Muscle of leg (tissue), 3 donors: ENCODE measurements at regions not wholly inside any gene's neighbourhood (a gene's known extent, or its start where the extent isn't known, plus 50 kb on each side); places are given as distances from the start of the nearest gene placed in this dataset.
A peak's percentile ranks its signal among the peaks of the same experiment; 100 is the strongest.

Source experiments
- DNase-seq: peaks from one replicate; pipeline ENCODE4 v3.0.0; 2013
- H3K27ac ChIP-seq: one replicate; pipeline ENCODE4 v1.5.1; 2013; ENCODE audit warnings: mild to moderate bottlenecking, low read length, control low read depth
- H3K27me3 ChIP-seq: one replicate; pipeline ENCODE4 v1.6.1; 2013; ENCODE audit warnings: low read length; ENCODE audit not compliant: control insufficient read depth, insufficient read depth
- H3K36me3 ChIP-seq: one replicate; pipeline ENCODE4 v1.6.1; 2013; ENCODE audit warnings: low read length; ENCODE audit not compliant: control insufficient read depth, insufficient read depth
- H3K4me1 ChIP-seq: one replicate; pipeline ENCODE4 v1.6.1; 2013; ENCODE audit warnings: low read length; ENCODE audit not compliant: control insufficient read depth, insufficient read depth
- H3K4me3 ChIP-seq: one replicate; pipeline ENCODE4 v1.5.1; 2013; ENCODE audit warnings: low read length, control low read depth
- H3K9me3 ChIP-seq: replicated peaks from 2 replicates; pipeline ENCODE4 v1.6.1; 2013; ENCODE audit warnings: low read depth, low read length; ENCODE audit not compliant: control insufficient read depth
- WGBS: methylation state at CpG from one replicate; pipeline ENCODE4 v1.1.5; 2013; ENCODE audit warnings: missing lambda C conversion rate; ENCODE audit not compliant: insufficient coverage; 5-methylcytosine and 5-hydroxymethylcytosine counted together

DNA sequence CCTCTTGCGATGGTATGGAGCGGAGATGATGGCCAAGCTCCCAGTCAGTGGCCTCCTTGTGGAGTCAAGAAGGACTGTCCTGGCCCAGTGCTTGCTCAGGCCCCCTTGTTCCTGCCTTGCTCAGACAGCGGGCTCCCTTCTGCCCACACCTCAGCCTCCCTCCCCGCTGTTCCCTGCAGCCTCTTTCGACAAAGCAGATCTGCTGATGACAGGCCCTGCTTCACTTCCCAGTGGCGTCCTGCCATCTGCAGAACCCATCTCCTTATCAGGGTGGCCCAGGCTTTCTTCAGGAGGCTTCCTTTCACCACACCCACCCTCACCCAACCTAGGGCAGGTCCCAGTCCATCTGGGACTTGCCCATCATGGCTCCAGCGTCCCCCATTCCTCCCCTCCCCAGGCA, 80.0 kb downstream of the CLDN34 start:
- no peaks in the 10 kb centered on the region for H3K36me3 ChIP-seq
- no peak overlapping the region for H3K4me3 ChIP-seq
- no peak for DNase-seq
- 82% methylated on average over 6 of the region's 7 CpGs for WGBS
- H3K9me3 ChIP-seq: no peaks in the 10 kb centered on the region
- peaks cover 30% of the 10 kb centered on the region for H3K27me3 ChIP-seq
- H3K27ac ChIP-seq: peak overlapping the region; percentile 53
- peaks cover 36% of the 10 kb centered on the region for H3K4me1 ChIP-seq

DNA sequence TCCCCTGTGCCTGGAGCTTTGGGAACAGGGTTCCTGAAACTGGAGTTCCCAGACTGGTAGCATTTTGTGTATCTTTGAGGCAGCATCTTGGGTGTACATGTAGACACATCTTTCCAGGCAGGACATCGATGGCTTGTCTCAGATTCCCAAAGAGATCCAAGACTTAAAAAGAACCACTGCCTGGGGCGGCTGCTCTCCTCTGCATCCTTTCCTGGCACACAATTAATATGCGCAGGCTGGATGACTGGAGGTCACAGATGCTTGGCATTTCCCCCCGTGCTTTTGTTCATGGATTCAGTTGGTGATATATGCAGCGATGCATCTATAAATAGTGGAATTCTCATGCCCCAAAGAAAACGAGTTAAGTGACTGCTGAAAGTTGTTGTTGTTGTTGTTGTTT, 80.5 kb downstream of the CLDN34 start:
- WGBS: 58% methylated on average over 4 of the region's 6 CpGs
- Histone ChIP-seq H3K36me3 (no peaks in the 10 kb centered on the region), H3K9me3 (no peaks in the 10 kb centered on the region), H3K4me1 (peaks cover 36% of the 10 kb centered on the region), H3K27ac (peak overlapping the region; percentile 80), H3K4me3 (no peak overlapping the region), H3K27me3 (peaks cover 31% of the 10 kb centered on the region)
- peak; percentile 26 for DNase-seq

DNA sequence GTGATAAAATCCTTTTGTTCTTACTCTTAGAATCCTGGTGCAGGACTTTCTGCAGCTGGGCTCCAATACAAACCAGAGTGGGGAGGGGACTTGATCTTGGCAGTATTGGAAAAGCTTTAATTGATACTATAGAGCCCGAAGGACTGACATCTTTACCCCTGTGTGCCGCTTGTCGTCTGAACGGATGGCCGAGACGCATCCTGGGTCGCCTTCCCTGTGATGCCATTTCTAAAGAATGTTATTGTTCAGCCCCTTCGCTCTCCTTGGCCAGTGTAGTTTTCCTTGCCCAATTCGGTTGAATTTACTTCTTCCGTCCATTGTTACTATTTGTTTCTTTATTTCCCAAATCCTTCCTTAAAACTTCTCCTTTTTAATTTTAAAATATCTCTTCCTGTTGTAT, 80.9 kb downstream of the CLDN34 start:
- Histone ChIP-seq H3K9me3 (no peaks in the 10 kb centered on the region), H3K27ac (peak overlapping the region; percentile 80), H3K4me1 (peaks cover 40% of the 10 kb centered on the region), H3K4me3 (no peak overlapping the region), H3K27me3 (peaks cover 34% of the 10 kb centered on the region), H3K36me3 (no peaks in the 10 kb centered on the region)
- WGBS: 58% methylated on average over 9 of the region's 10 CpGs
- peak; percentile 42 for DNase-seq

DNA sequence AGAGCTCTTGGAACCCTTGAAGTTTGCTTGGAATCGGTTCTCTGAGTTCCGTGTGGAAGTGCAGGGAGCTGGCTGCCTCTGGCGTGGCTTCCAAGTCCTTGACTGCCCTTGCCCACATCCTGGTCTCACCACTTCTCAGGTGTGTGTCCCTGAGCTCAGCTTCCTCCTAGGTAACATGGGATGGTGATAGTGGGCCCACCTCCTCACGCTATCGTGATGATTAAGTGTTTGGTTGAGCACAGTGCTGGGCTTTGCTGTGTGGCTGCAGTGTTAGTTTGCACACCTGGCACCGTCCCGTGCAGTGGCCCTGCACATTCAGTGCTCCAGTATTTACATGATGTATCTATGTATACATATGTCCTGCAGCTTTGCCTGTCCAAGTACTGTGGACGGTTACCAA, 81.5 kb downstream of the CLDN34 start:
- no peaks in the 10 kb centered on the region for H3K36me3 ChIP-seq
- WGBS: 40% methylated on average over 3 of the region's 8 CpGs
- peaks cover 41% of the 10 kb centered on the region for H3K4me1 ChIP-seq
- H3K27me3 ChIP-seq: peaks cover 34% of the 10 kb centered on the region
- DNase-seq: peak; percentile 49
- peak overlapping the region; percentile 80 for H3K27ac ChIP-seq
- no peaks in the 10 kb centered on the region for H3K9me3 ChIP-seq
- H3K4me3 ChIP-seq: no peak overlapping the region

DNA sequence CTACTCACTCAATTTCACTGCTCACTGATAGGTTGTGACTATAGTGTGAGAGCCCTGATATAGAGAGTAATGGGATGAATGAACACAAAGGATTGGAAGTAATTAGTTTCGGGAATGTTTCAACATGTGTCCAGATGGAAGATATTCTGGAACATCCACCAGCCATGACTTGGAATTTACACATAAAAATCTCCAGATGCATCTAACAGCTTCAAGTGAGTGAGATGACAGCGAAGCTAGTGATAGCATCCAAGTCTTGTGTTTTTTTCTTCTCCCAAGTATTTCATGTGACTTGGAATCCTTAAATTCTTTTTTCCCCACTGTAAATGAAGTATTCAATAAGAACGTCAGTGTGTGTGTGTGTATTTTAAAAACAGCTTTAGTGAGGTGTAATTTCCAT, 82.1 kb downstream of the CLDN34 start:
- peak; percentile 93 for DNase-seq
- H3K27ac ChIP-seq: peak overlapping the region; percentile 80

DNA sequence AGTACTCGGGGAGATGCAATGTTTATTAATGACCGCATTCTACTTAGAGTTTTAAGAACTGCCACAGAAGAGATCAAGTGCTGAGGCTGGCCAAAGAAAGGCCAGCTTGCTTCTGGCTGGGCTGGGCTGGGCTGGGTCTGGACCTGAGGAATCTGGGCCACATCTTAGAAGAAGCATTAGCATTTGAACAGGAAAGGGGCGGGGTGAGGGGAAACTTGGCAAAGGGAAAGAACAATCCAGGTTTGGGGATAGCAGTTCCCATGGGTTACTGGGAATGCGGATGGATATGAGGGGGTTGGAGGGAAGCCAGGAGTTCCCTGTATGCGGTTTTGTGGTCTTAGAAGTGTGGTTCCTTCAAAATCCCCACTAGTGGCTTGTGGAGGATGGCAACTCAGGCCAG, 83.3 kb downstream of the CLDN34 start:
- H3K27ac ChIP-seq: no peak overlapping the region
- H3K27me3 ChIP-seq: peaks cover 35% of the 10 kb centered on the region
- no peak overlapping the region for H3K4me3 ChIP-seq
- H3K4me1 ChIP-seq: peaks cover 36% of the 10 kb centered on the region
- DNase-seq: peak; percentile 53
- peaks cover 5% of the 10 kb centered on the region for H3K9me3 ChIP-seq
- WGBS: 25% methylated on average over 4 of the region's 5 CpGs
- H3K36me3 ChIP-seq: peaks cover 2% of the 10 kb centered on the region

More for the DNA sequence above, 82.1 kb downstream of the CLDN34 start:
- WGBS: no CpG with 5 or more reads among the region's 3 CpGs
- Histone ChIP-seq H3K36me3 (no peaks in the 10 kb centered on the region), H3K27me3 (peaks cover 33% of the 10 kb centered on the region), H3K9me3 (no peaks in the 10 kb centered on the region), H3K4me1 (peaks cover 41% of the 10 kb centered on the region), H3K4me3 (no peak overlapping the region)

DNA sequence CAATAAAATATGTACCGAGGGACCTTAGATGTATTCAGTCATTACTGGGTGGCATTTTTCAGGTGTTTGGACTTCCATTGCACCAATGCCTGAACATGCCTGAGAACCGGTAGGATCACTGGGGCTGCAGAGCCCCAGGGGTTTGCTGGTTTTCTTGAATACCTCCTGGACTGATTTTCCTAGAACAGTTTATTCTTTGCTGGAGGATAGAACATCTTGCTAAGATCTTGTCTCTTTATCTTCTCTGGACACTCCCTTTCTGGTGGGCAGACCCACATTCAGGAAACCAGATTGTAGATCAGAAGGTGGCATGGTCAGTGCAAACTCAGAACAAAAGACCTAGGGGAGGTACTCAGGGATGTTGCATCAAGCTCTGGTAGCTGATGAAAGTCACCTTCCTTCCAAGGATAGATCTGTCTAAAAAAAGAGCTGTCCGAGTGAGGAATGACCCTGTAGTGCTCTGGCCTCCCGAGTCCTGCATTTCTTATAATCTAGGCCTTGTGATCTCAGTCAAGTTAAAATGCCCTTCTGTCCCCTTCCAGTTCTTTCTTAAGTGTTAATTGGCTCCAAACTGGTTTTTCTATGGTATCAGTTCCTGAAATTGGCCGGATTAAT, 84.8 kb downstream of the CLDN34 start:
- 73% methylated on average over 2 of the region's 5 CpGs for WGBS
- Histone ChIP-seq H3K4me3 (no peak overlapping the region), H3K27me3 (peaks cover 36% of the 10 kb centered on the region), H3K27ac (no peak overlapping the region), H3K4me1 (peaks cover 32% of the 10 kb centered on the region), H3K9me3 (peaks cover 9% of the 10 kb centered on the region), H3K36me3 (peaks cover 2% of the 10 kb centered on the region)
- no peak for DNase-seq

DNA sequence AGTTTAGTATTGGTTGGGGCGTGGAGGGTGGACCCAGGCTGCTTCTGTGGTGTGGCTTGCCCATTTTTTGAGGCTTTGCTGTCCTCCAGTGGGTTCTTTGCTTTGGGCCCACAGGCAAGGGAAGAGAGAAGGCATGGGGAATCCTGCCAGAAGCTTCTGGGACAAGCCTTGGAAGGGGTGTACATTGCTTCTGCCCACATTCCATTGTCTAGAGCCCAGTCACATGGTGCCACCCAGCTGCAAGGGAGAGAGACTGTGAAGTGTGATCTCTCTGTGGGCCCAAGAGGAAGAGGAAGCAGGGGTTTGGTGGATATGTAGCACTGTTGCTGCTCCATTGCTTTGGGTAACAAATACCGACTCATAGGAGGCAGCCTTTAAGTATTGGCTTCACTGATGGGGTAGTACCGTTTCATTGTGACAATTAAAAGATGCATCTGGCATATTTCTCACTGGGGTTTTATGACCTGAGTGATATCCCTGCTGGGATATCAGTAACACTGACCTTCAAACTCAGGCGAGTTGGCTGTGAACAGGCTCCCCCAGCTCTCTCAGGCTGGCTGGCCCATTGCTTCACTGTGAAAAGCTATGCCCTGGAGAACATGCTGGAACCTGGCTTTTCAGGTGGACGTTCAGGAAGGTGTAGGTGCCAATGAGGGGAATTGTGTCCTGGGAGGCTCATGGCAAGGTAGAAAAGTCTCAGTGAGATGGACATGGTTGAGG, 85.9 kb downstream of the CLDN34 start:
- Histone ChIP-seq H3K36me3 (peaks cover 2% of the 10 kb centered on the region), H3K9me3 (peaks cover 9% of the 10 kb centered on the region), H3K4me3 (no peak overlapping the region), H3K27me3 (peaks cover 35% of the 10 kb centered on the region), H3K4me1 (peaks cover 24% of the 10 kb centered on the region), H3K27ac (no peak overlapping the region)
- peak; percentile 27 for DNase-seq
- 73% methylated on average over 4 of the region's 5 CpGs for WGBS

DNA sequence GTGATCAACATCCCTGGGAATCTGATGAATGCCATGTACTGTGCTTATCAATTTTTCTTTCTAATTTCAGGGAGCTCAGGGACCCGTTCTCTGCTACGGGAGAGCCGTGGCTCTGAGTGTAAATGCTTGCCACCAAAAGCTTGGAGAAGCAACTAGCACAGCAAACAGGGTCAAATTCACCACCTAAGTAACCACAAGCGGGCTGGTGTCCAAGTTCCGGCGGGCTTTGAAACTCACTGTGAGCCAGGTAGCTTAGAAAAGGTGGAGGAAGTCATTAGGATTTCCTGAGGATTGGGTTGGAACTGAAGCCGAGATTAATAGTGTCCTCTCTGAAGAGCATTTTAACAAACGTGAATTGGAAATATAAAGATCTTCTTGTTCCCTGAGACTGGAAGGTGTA, 87.2 kb downstream of the CLDN34 start:
- H3K4me1 ChIP-seq: peaks cover 17% of the 10 kb centered on the region
- peaks cover 30% of the 10 kb centered on the region for H3K27me3 ChIP-seq
- 85% methylated on average over 5 of the region's 8 CpGs for WGBS

DNA sequence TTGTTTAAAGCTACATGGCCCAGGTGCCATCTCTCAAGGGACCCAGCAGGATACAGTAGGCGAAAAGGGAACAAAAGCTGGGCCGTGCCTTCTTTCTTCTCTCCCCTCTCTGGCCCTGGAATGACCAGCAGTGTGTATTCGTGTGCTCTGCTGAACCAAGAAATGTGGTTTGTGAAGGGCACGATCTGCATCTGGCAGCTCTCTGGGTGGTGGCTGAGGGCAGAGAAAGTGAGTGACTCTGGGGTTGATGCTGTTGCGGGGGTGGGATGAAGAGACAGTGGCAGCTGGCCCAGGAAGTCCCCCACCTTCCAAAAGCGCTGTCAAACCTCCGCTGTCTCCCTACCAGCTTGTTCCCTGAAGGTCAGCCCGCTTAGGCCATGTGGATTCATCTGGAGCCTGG, 88.3 kb downstream of the CLDN34 start:
- no peak for DNase-seq
- H3K4me1 ChIP-seq: peaks cover 9% of the 10 kb centered on the region
- no peak overlapping the region for H3K27ac ChIP-seq
- H3K4me3 ChIP-seq: no peak overlapping the region
- H3K36me3 ChIP-seq: peaks cover 2% of the 10 kb centered on the region
- 83% methylated on average over 2 of the region's 8 CpGs for WGBS
- peaks cover 9% of the 10 kb centered on the region for H3K9me3 ChIP-seq
- peaks cover 25% of the 10 kb centered on the region for H3K27me3 ChIP-seq

More for the DNA sequence above, 87.2 kb downstream of the CLDN34 start:
- Histone ChIP-seq H3K4me3 (no peak overlapping the region), H3K27ac (no peak overlapping the region), H3K9me3 (peaks cover 9% of the 10 kb centered on the region), H3K36me3 (peaks cover 2% of the 10 kb centered on the region)
- DNase-seq: no peak
